Ascending aorta (tissue), 2 donors: ENCODE measurements at regions not wholly inside any gene's neighbourhood (a gene's known extent, or its start where the extent isn't known, plus 50 kb on each side); places are given as distances from the start of the nearest gene placed in this dataset.
"Not testable (repeated sequence)": the region's sequence is repeated elsewhere in the genome, so short reads cannot be mapped to it uniquely, and the experiment has no call there.

ENCODE experiments used
- DNase-seq, 2 donors: peaks; one replicate each; pipeline ENCODE4 v3.0.0-alpha.2; 2019; ENCODE audit warnings: low spot score in 2 of 2
- H3K27ac ChIP-seq, 2 donors: fragments of 200-600 bp; sonication (generic); one replicate each; pipeline ENCODE4 v1.5.1; 2016 to 2017; ENCODE audit warnings: mild to moderate bottlenecking in 1 of 2
- H3K27me3 ChIP-seq: fragments of 200-600 bp; sonication (generic); one replicate; pipeline ENCODE4 v1.5.1; 2017
- H3K36me3 ChIP-seq, 2 donors: fragments of 200-600 bp; sonication (generic); one replicate each; pipeline ENCODE4 v1.5.1; 2016
- H3K4me1 ChIP-seq, 2 donors: fragments of 200-600 bp; sonication (generic); one replicate each; pipeline ENCODE4 v1.5.1; 2016 to 2017; ENCODE audit warnings: mild to moderate bottlenecking in 1 of 2
- H3K4me3 ChIP-seq, 2 donors: fragments of 200-600 bp; sonication (generic); one replicate each; pipeline ENCODE4 v1.5.1; 2016 to 2017; ENCODE audit warnings: mild to moderate bottlenecking in 1 of 2
- H3K9me3 ChIP-seq, 2 donors: fragments of 200-600 bp; sonication (generic); one replicate each; pipeline ENCODE4 v1.5.1; 2016
- CTCF ChIP-seq, 3 experiments: fragments of 200-600 bp in 2 of 3; fragments of 450-650 bp in 1 of 3; sonication (generic) in 2 of 3; IDR thresholded peaks; one replicate each; pipeline ENCODE4 v1.5.1; 2016 to 2019; ENCODE audit warnings: antibody characterized with exemption in 3 of 3, mild to moderate bottlenecking in 1 of 3, moderate library complexity in 1 of 3
- intact Hi-C: fragments of 100-400 bp; cut with DNase I; formaldehyde crosslinking; loops from one replicate; pipeline ENCODE4 v1.15.1; 2023

- Histone ChIP-seq H3K27ac (no peak overlapping the region), H3K9me3 (no peaks in the 10 kb centered on the region), H3K36me3 (no peaks in the 10 kb centered on the region), H3K4me3 (no peak overlapping the region), H3K4me1 (no peaks in the 10 kb centered on the region), H3K27me3 (no peaks in the 10 kb centered on the region)
- intact Hi-C loops = no loop called here
- no peak for DNase-seq
- no peak for TF ChIP-seq CTCF (IDR thresholded peaks at IDR 0.05)
Observed at GRCh38 chr2:236993286-236993685, 92.4 kb upstream of the COPS8 start.

GRCh38 chr2:236994361-236994760 lies 91.3 kb upstream of the COPS8 start:
- no peak for TF ChIP-seq CTCF (IDR thresholded peaks at IDR 0.05)
- intact Hi-C loops = no loop called here
- no peak for DNase-seq

GRCh38 chr2:236997069-236997715 lies 88.5 kb upstream of the COPS8 start:
- H3K4me3 ChIP-seq = no peak overlapping the region
- DNase-seq = no peak
- H3K36me3 ChIP-seq = no peaks in the 10 kb centered on the region
- no peaks in the 10 kb centered on the region for H3K27me3 ChIP-seq
- no peaks in the 10 kb centered on the region for H3K9me3 ChIP-seq
- no peak for TF ChIP-seq CTCF (IDR thresholded peaks at IDR 0.05)
- no peak overlapping the region for H3K27ac ChIP-seq
- H3K4me1 ChIP-seq = no peaks in the 10 kb centered on the region
- intact Hi-C loops = no loop called here

More at GRCh38 chr2:236994361-236994760, 91.3 kb upstream of the COPS8 start:
- H3K27me3 ChIP-seq = no peaks in the 10 kb centered on the region
- no peaks in the 10 kb centered on the region for H3K4me1 ChIP-seq
- H3K4me3 ChIP-seq = no peak overlapping the region
- H3K36me3 ChIP-seq = no peaks in the 10 kb centered on the region
- no peak overlapping the region for H3K27ac ChIP-seq
- H3K9me3 ChIP-seq = no peaks in the 10 kb centered on the region

- no peak overlapping the region for H3K27ac ChIP-seq
- no peaks in the 10 kb centered on the region for H3K4me1 ChIP-seq
- no peak overlapping the region for H3K4me3 ChIP-seq
- DNase-seq = no peak
- H3K36me3 ChIP-seq = no peaks in the 10 kb centered on the region
- H3K27me3 ChIP-seq = no peaks in the 10 kb centered on the region
- H3K9me3 ChIP-seq = no peaks in the 10 kb centered on the region
- intact Hi-C loops = no loop called here
- no peak for TF ChIP-seq CTCF (IDR thresholded peaks at IDR 0.05)
Observed at GRCh38 chr2:236998236-236998635, 87.5 kb upstream of the COPS8 start.

- Histone ChIP-seq H3K27ac (no peak overlapping the region), H3K36me3 (no peaks in the 10 kb centered on the region), H3K4me3 (no peak overlapping the region), H3K4me1 (no peaks in the 10 kb centered on the region), H3K27me3 (no peaks in the 10 kb centered on the region), H3K9me3 (no peaks in the 10 kb centered on the region)
- intact Hi-C loops = no loop called here
- no peak for DNase-seq
- no peak for TF ChIP-seq CTCF (IDR thresholded peaks at IDR 0.05)
Observed at GRCh38 chr2:236998758-236999157, 86.9 kb upstream of the COPS8 start.

GRCh38 chr2:237000481-237000880 lies 85.2 kb upstream of the COPS8 start:
- H3K27ac ChIP-seq = no peak overlapping the region
- H3K27me3 ChIP-seq = no peaks in the 10 kb centered on the region
- H3K4me1 ChIP-seq = no peaks in the 10 kb centered on the region
- no peak for DNase-seq
- H3K9me3 ChIP-seq = no peaks in the 10 kb centered on the region
- intact Hi-C loops = no loop called here
- no peak for TF ChIP-seq CTCF (IDR thresholded peaks at IDR 0.05)
- no peak overlapping the region for H3K4me3 ChIP-seq
- no peaks in the 10 kb centered on the region for H3K36me3 ChIP-seq

GRCh38 chr2:237005341-237005740 lies 80.3 kb upstream of the COPS8 start:
- H3K4me1 ChIP-seq, H3K36me3 ChIP-seq, intact Hi-C loops, H3K27me3 ChIP-seq, DNase-seq, H3K4me3 ChIP-seq, H3K9me3 ChIP-seq, H3K27ac ChIP-seq: not testable (repeated sequence)
